SK-N-SH treated with all-trans-retinoic acid at 6 μM for 48 hours (cell line): ENCODE measurements at regions not wholly inside any gene's neighbourhood (a gene's known extent, or its start where the extent isn't known, plus 50 kb on each side); places are given as distances from the start of the nearest gene placed in this dataset.

ENCODE experiments used
- ATAC-seq: fragments of 200-7000 bp; cut with Tn5 transposase; 3 replicates; pipeline ENCODE4 v1.9.1; 2020; ENCODE audit warnings: mild to moderate bottlenecking, moderate library complexity
- ARNTL ChIP-seq: fragments of 450-650 bp; formaldehyde crosslinking; IDR thresholded peaks from 2 replicates; pipeline ENCODE4 v1.5.0; 2020; ENCODE audit warnings: low read depth, mild to moderate bottlenecking, moderate library complexity, borderline replicate concordance
- CSDC2 ChIP-seq: fragments of 250-450 bp; sonication (Bioruptor Pico); IDR thresholded peaks from 2 replicates; pipeline ENCODE4 v1.5.0; 2020; ENCODE audit warnings: mild to moderate bottlenecking, moderate library complexity
- ESRRG ChIP-seq: fragments of 250-450 bp; sonication (Bioruptor Pico); IDR thresholded peaks from 2 replicates; pipeline ENCODE4 v1.6.1; 2021; ENCODE audit warnings: mild to moderate bottlenecking
- GLIS3 ChIP-seq: fragments of 250-450 bp; sonication (Bioruptor Pico); IDR thresholded peaks from 2 replicates; pipeline ENCODE4 v1.5.0; 2020; ENCODE audit warnings: mild to moderate bottlenecking, moderate library complexity
- OSR1 ChIP-seq: fragments of 250-450 bp; sonication (Bioruptor Pico); IDR thresholded peaks from 2 replicates; pipeline ENCODE4 v1.8.0; 2022; ENCODE audit warnings: moderate library complexity, mild to moderate bottlenecking, inconsistent platforms
- RARB ChIP-seq: fragments of 250-450 bp; sonication (Bioruptor Pico); IDR thresholded peaks from 2 replicates; pipeline ENCODE4 v1.8.0; 2021; ENCODE audit warnings: mild to moderate bottlenecking, moderate library complexity
- SNAI2 ChIP-seq: fragments of 250-450 bp; sonication (Bioruptor Pico); IDR thresholded peaks from 2 replicates; pipeline ENCODE4 v1.5.0; 2020; ENCODE audit warnings: mild to moderate bottlenecking, moderate library complexity
- TCF4 ChIP-seq: fragments of 250-450 bp; sonication (Bioruptor Pico); IDR thresholded peaks from 2 replicates; pipeline ENCODE4 v1.8.0; 2021; ENCODE audit warnings: mild to moderate bottlenecking, moderate library complexity, borderline replicate concordance
- TOX ChIP-seq: fragments of 250-450 bp; sonication (Bioruptor Pico); IDR thresholded peaks from 2 replicates; pipeline ENCODE4 v1.8.0; 2021; ENCODE audit warnings: mild to moderate bottlenecking, moderate library complexity, borderline replicate concordance
- ZC3H10 ChIP-seq: fragments of 250-450 bp; sonication (Bioruptor Pico); IDR thresholded peaks from 2 replicates; pipeline ENCODE4 v1.5.1; 2021; ENCODE audit warnings: mild to moderate bottlenecking, moderate library complexity
- ZFP3 ChIP-seq: fragments of 250-450 bp; sonication (Bioruptor Pico); IDR thresholded peaks from 2 replicates; pipeline ENCODE4 v1.5.0; 2020; ENCODE audit warnings: mild to moderate bottlenecking, moderate library complexity
- ZFP30 ChIP-seq: fragments of 450-650 bp; formaldehyde crosslinking; IDR thresholded peaks from 2 replicates; pipeline ENCODE4 v1.5.0; 2022; ENCODE audit warnings: mild to moderate bottlenecking, moderate library complexity
- ZNF70 ChIP-seq: fragments of 450-650 bp; formaldehyde crosslinking; IDR thresholded peaks from 2 replicates; pipeline ENCODE4 v1.5.0; 2020; ENCODE audit warnings: mild to moderate bottlenecking, moderate library complexity
- ZNF8 ChIP-seq: fragments of 450-650 bp; formaldehyde crosslinking; IDR thresholded peaks from 2 replicates; pipeline ENCODE4 v1.5.0; 2020; ENCODE audit warnings: mild to moderate bottlenecking, moderate library complexity
- TF ChIP-seq, protein P1 (sequence below): fragments of 250-450 bp; sonication (Bioruptor Pico); IDR thresholded peaks from 2 replicates; pipeline ENCODE4 v1.5.1; 2021; ENCODE audit warnings: mild to moderate bottlenecking, moderate library complexity
- TF ChIP-seq, protein P2 (sequence below): fragments of 250-450 bp; sonication (Bioruptor Pico); IDR thresholded peaks from 2 replicates; pipeline ENCODE4 v1.8.0; 2020; ENCODE audit warnings: mild to moderate bottlenecking, moderate library complexity, borderline replicate concordance
- TF ChIP-seq, protein P3 (sequence below): fragments of 250-450 bp; sonication (Bioruptor Pico); IDR thresholded peaks from 2 replicates; pipeline ENCODE4 v1.8.0; 2021; ENCODE audit warnings: low read depth, mild to moderate bottlenecking, moderate library complexity, borderline replicate concordance

DNA sequence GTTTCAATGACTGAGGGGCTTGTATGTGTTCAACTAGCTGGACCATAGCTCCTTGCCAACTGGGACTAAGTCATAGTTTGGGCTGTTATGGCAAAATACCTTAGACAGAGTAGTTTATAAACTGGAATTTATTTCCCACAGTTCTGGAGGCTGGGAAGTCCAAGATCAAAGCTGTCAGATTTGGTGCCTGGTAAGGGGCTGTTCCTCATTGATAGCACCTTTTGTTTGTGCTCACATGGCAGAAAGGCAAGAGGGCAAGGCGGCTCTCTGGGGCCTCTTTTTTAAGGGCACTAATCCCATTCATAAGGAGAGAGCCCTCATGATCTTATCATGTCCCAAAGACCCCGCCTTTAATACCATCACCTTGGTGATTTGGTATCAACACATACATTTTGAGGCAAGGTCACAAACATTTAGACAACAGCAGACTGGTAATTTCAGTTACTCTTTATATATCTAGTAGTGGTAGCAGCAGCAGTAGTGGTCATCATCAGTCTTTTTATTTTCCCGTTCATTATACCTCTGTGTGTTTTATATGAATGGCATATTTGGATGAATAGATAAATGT, 477.0 kb downstream of the CCDC171 start:
- no peak for ATAC-seq
- TF ChIP-seq, protein P1, sequence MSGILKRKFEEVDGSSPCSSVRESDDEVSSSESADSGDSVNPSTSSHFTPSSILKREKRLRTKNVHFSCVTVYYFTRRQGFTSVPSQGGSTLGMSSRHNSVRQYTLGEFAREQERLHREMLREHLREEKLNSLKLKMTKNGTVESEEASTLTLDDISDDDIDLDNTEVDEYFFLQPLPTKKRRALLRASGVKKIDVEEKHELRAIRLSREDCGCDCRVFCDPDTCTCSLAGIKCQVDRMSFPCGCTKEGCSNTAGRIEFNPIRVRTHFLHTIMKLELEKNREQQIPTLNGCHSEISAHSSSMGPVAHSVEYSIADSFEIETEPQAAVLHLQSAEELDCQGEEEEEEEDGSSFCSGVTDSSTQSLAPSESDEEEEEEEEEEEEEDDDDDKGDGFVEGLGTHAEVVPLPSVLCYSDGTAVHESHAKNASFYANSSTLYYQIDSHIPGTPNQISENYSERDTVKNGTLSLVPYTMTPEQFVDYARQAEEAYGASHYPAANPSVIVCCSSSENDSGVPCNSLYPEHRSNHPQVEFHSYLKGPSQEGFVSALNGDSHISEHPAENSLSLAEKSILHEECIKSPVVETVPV (CRISPR knock-in tag), result no peak
- TF ChIP-seq CSDC2 (no peak), ZFP3 (CRISPR knock-in tag) (no peak), ZNF70 (no peak), SNAI2 (CRISPR knock-in tag) (no peak), OSR1 (CRISPR knock-in tag) (no peak), ZNF8 (CRISPR knock-in tag) (no peak)
- TF ChIP-seq, protein P2, sequence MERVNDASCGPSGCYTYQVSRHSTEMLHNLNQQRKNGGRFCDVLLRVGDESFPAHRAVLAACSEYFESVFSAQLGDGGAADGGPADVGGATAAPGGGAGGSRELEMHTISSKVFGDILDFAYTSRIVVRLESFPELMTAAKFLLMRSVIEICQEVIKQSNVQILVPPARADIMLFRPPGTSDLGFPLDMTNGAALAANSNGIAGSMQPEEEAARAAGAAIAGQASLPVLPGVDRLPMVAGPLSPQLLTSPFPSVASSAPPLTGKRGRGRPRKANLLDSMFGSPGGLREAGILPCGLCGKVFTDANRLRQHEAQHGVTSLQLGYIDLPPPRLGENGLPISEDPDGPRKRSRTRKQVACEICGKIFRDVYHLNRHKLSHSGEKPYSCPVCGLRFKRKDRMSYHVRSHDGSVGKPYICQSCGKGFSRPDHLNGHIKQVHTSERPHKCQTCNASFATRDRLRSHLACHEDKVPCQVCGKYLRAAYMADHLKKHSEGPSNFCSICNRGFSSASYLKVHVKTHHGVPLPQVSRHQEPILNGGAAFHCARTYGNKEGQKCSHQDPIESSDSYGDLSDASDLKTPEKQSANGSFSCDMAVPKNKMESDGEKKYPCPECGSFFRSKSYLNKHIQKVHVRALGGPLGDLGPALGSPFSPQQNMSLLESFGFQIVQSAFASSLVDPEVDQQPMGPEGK (CRISPR knock-in tag), result no peak

DNA sequence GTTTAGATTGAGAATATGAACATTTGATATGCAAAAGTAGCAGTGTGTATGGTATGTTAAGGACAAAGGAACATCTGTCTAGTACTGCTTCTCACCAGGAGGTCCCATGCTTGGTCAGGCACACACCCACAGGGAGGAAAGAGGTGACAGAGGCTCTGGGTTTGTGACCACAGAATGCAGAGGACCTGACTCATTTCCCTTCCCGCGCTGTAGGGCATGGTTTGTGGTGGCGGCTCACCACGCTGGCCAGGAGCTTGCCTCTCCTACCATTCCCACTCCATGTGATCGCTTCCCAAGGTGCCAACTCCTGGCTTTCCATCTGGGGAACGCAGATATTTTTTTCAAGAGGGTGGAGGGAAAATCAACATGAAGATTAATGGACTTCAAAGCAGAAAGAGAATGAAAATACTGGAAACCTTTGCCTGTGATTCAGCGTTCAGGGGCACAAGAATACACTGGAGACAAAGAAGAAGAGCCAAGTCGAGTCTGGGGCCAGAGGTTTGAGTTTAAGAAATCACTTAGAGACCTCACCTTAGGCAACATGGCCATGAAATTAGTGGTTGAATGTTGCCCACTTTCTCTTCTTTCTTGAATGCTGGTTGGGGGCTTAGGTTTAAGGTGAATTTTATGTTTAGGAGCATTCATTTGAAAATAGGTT, 477.8 kb downstream of the CCDC171 start:
- TF ChIP-seq, protein P3, sequence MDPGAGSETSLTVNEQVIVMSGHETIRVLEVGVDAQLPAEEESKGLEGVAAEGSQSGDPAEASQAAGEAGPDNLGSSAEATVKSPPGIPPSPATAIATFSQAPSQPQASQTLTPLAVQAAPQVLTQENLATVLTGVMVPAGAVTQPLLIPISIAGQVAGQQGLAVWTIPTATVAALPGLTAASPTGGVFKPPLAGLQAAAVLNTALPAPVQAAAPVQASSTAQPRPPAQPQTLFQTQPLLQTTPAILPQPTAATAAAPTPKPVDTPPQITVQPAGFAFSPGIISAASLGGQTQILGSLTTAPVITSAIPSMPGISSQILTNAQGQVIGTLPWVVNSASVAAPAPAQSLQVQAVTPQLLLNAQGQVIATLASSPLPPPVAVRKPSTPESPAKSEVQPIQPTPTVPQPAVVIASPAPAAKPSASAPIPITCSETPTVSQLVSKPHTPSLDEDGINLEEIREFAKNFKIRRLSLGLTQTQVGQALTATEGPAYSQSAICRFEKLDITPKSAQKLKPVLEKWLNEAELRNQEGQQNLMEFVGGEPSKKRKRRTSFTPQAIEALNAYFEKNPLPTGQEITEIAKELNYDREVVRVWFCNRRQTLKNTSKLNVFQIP (CRISPR knock-in tag), result no peak
- TF ChIP-seq GLIS3, result no peak
- TF ChIP-seq ZNF8 (CRISPR knock-in tag), result no peak
- TF ChIP-seq, protein P1 (CRISPR knock-in tag), result no peak
- TF ChIP-seq ZFP30 (CRISPR knock-in tag), result no peak
- TF ChIP-seq, protein P2 (CRISPR knock-in tag), result no peak
- peak; percentile 54; the same call in 2 of the 3 replicates for ATAC-seq

DNA sequence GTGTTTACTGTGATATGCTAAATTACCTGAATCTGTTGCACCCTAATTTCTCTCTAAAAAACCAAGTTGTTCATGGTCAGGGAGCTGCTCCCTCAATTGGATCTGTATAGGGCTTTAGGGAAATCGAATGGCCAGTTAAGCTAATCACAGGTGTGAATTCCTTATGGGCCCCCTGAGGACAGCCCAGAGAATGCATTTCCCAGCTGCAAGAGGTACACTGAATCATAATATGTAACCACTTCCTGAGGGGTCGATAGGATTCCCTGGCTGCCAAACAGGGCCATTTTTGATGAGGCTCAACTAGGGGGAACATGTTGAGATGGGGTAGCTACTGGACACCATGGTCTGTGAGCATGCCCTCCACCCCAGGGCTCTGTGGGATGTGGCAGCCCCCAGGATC, 478.6 kb downstream of the CCDC171 start:
- TF ChIP-seq OSR1 (CRISPR knock-in tag) (no peak), ZNF8 (CRISPR knock-in tag) (no peak), TCF4 (CRISPR knock-in tag) (no peak), TOX (CRISPR knock-in tag) (no peak), ZFP30 (CRISPR knock-in tag) (no peak), SNAI2 (CRISPR knock-in tag) (no peak), ESRRG (no peak), ARNTL (CRISPR knock-in tag) (no peak)
- TF ChIP-seq, protein P3 (CRISPR knock-in tag), result no peak
- TF ChIP-seq, all 23 proteins: peak for 0
- ATAC-seq, result no peak

DNA sequence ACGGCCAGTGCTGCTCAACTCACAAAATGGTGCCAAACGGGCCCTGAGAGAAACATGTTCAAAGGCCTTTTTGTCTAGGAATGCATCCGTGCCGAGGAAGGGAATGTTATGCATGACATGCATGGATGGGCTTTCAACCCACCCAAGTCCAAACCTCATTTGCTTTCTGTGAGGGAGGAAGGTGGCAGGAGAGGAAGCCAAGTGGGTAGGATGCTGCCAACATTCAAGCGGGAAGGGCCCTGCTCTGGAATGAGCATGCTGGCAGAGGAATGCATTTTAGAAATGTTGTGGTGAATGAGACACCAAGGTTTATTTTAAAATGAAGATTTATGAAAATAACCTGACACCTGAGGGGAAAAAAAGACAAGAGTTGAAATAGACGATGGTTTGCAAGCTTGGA, 479.1 kb downstream of the CCDC171 start:
- ATAC-seq, result peak; percentile 34; the same call in 1 of the 3 replicates
- TF ChIP-seq, protein P1 (CRISPR knock-in tag), result no peak
- no peak for TF ChIP-seq ZNF70
- TF ChIP-seq, protein P3 (CRISPR knock-in tag), result no peak
- TF ChIP-seq ZFP30 (CRISPR knock-in tag), result no peak
- no peak for TF ChIP-seq CSDC2
- no peak for TF ChIP-seq TCF4 (CRISPR knock-in tag)
- no peak for TF ChIP-seq RARB (CRISPR knock-in tag)
- TF ChIP-seq GLIS3, result no peak
- no peak for TF ChIP-seq ZC3H10 (CRISPR knock-in tag)
- TF ChIP-seq TOX (CRISPR knock-in tag), result no peak
